ENCODE measurements at regions not wholly inside any gene's neighbourhood (a gene's known extent, or its start where the extent isn't known, plus 50 kb on each side); places are given as distances from the start of the nearest gene placed in this dataset.

- TF ChIP-seq NFIC (IDR thresholded peaks at IDR 0.05), result no peak
- no peak for TF ChIP-seq EGR1 (IDR thresholded peaks at IDR 0.05)
- no peak for TF ChIP-seq FOXM1 (IDR thresholded peaks at IDR 0.05; ENCODE audit: borderline replicate concordance, low read depth)
- TF ChIP-seq CEBPB (IDR thresholded peaks at IDR 0.05), result no peak
- TF ChIP-seq EP300 (IDR thresholded peaks at IDR 0.05; ENCODE audit: borderline replicate concordance), result no peak
- TF ChIP-seq, protein P1, sequence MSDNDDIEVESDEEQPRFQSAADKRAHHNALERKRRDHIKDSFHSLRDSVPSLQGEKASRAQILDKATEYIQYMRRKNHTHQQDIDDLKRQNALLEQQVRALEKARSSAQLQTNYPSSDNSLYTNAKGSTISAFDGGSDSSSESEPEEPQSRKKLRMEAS (IDR thresholded peaks at IDR 0.05), result no peak
- no peak for TF ChIP-seq YY1 (IDR thresholded peaks at IDR 0.05; ENCODE audit: low read depth)
- TF ChIP-seq ZBTB7A (IDR thresholded peaks at IDR 0.05; ENCODE audit: low read depth), result no peak
- TF ChIP-seq REST (IDR thresholded peaks at IDR 0.05; ENCODE audit: low read depth), result no peak
Measured at GRCh38 chr6:74971633-74972032, 234.2 kb downstream of the COL12A1 start.

Measured in Ishikawa (cell line).